ENCODE measurements at regions not wholly inside any gene's neighbourhood (a gene's known extent, or its start where the extent isn't known, plus 50 kb on each side); places are given as distances from the start of the nearest gene placed in this dataset.

GRCh38 chr6:11370191-11371018, 137.9 kb upstream of the NEDD9 start:
- H3K4ac ChIP-seq (ENCODE audit: low read depth, low read length) = no peak overlapping the region

More at GRCh38 chr6:11370191-11371018, 137.9 kb upstream of the NEDD9 start:
- no peaks in the 10 kb centered on the region for H3K79me1 ChIP-seq (ENCODE audit: low read depth in 1 of 2, low read length in 2 of 2)
- H3K4me3 ChIP-seq (ENCODE audit: insufficient read depth, low read depth, low read length) = no peak overlapping the region
- no peak overlapping the region for H2BK120ac ChIP-seq (ENCODE audit: low read depth, low read length)
- H3K27ac ChIP-seq (ENCODE audit: insufficient read depth, low read length) = no peak overlapping the region
- 72% methylated on average over 9 of the region's 24 CpGs; no CpG with 5 or more reads in 1 of the 2 experiments for WGBS, 2 experiments (ENCODE audit: extremely low coverage in 2 of 2, insufficient read length in 1 of 2)
- H4K8ac ChIP-seq (ENCODE audit: low read depth in 2 of 2, low read length in 2 of 2) = no peak overlapping the region
- no peak overlapping the region for H4K5ac ChIP-seq (ENCODE audit: low read depth, low read length)
- H2BK15ac ChIP-seq (ENCODE audit: low read depth, low read length) = no peak overlapping the region
- no peaks in the 10 kb centered on the region for H3K36me3 ChIP-seq (ENCODE audit: control insufficient read depth, insufficient read depth, low read length)
- H3K18ac ChIP-seq (ENCODE audit: low read depth, low read length) = no peak overlapping the region
- no peak overlapping the region for H2BK20ac ChIP-seq (ENCODE audit: low read depth, low read length)
- H3K56ac ChIP-seq (ENCODE audit: extremely low read depth, insufficient read depth, low read length) = no peak overlapping the region
- H3K9me3 ChIP-seq (ENCODE audit: control insufficient read depth, insufficient read depth, low read length) = no peaks in the 10 kb centered on the region
- no TSS peak for BruUV-seq (replicated peaks)
- no peak overlapping the region for H3K4me2 ChIP-seq (ENCODE audit: low read depth, low read length)
- H2AK9ac ChIP-seq (replicated peaks; ENCODE audit: low read depth, low read length, poor library complexity) = peak overlapping the region; percentile 16
- CTCF ChIA-PET = no interaction called here
- POLR2A ChIA-PET (ENCODE audit: unreplicated experiment) = no interaction called here
- intact Hi-C loops (cut with micrococcal nuclease) (no loop called here), in situ Hi-C loops (cut with MboI; ENCODE audit: low sequenced_read_pairs) (no loop called here), dilution Hi-C loops (cut with HindIII; ENCODE audit: low sequenced_read_pairs, unreplicated experiment) (no loop called here)
- H3K9ac ChIP-seq (ENCODE audit: low read depth, low read length) = no peak overlapping the region
- H3K23ac ChIP-seq (ENCODE audit: low read depth, low read length) = no peak overlapping the region
- H4K20me1 ChIP-seq (ENCODE audit: insufficient read depth, low read length) = no peaks in the 10 kb centered on the region
- no peak for TF ChIP-seq NFE2L2 (IDR thresholded peaks at IDR 0.05; ENCODE audit: low read depth, low read length)
- TF ChIP-seq MXI1 (IDR thresholded peaks at IDR 0.05; ENCODE audit: borderline replicate concordance, low read depth, low read length) = no peak
- no peak for TF ChIP-seq SMC3 (IDR thresholded peaks at IDR 0.05; ENCODE audit: low read depth, low read length)
- no peak for TF ChIP-seq CEBPB (IDR thresholded peaks at IDR 0.05; ENCODE audit: low read depth, low read length)
- no peak for TF ChIP-seq CTCF (conservative IDR thresholded peaks at IDR 0.05; ENCODE audit: low read depth, low read length)
- no peak for TF ChIP-seq USF2 (IDR thresholded peaks at IDR 0.05; ENCODE audit: low read depth, low read length)
- TF ChIP-seq CHD1 (IDR thresholded peaks at IDR 0.05; ENCODE audit: low read depth, low read length) = no peak
- no peak for TF ChIP-seq RFX5 (IDR thresholded peaks at IDR 0.05; ENCODE audit: low read depth, low read length)
- no peak for TF ChIP-seq MAFK (IDR thresholded peaks at IDR 0.05; ENCODE audit: low read depth, low read length)
- TF ChIP-seq BHLHE40 (IDR thresholded peaks at IDR 0.05; ENCODE audit: low read depth, low read length) = no peak
- TF ChIP-seq RAD21 (IDR thresholded peaks at IDR 0.05; ENCODE audit: low read length) = no peak
- TF ChIP-seq MAZ (IDR thresholded peaks at IDR 0.05; ENCODE audit: borderline replicate concordance, low read depth, low read length) = no peak
- TF ChIP-seq ELK1 (IDR thresholded peaks at IDR 0.05; ENCODE audit: borderline replicate concordance, low read depth, low read length) = no peak
- TF ChIP-seq RCOR1 (IDR thresholded peaks at IDR 0.05; ENCODE audit: insufficient replicate concordance, low read length) = no peak
- TF ChIP-seq FOS (IDR thresholded peaks at IDR 0.05; ENCODE audit: low read depth, low read length) = no peak
- no peak for TF ChIP-seq POLR2A (IDR thresholded peaks at IDR 0.05; ENCODE audit: low read depth, low read length)
- H2AK5ac ChIP-seq (ENCODE audit: low read depth, low read length) = no peak overlapping the region
- no peak overlapping the region for H3K14ac ChIP-seq (replicated peaks; ENCODE audit: low read depth, low read length)
- no peak overlapping the region for H4K91ac ChIP-seq (ENCODE audit: insufficient read depth, low read depth, low read length)
- no peak overlapping the region for H2BK5ac ChIP-seq (ENCODE audit: low read depth, low read length, poor library complexity, severe bottlenecking)
- DNase-seq = no peak
- peaks cover 5% of the 10 kb centered on the region for H3K9me1 ChIP-seq (ENCODE audit: insufficient read depth, low read length)
- H3K27me3 ChIP-seq (ENCODE audit: control insufficient read depth, insufficient read depth, low read length) = no peaks in the 10 kb centered on the region
- no peak for ATAC-seq (ENCODE audit: low read depth)
- peak overlapping the region; percentile 48 for H2AFZ ChIP-seq (replicated peaks; ENCODE audit: low read length, poor library complexity)
- no peaks in the 10 kb centered on the region for H3K4me1 ChIP-seq (ENCODE audit: control insufficient read depth, insufficient read depth, low read length)
